Astrocyte (in vitro differentiated cells and primary cell): ENCODE measurements at regions not wholly inside any gene's neighbourhood (a gene's known extent, or its start where the extent isn't known, plus 50 kb on each side); places are given as distances from the start of the nearest gene placed in this dataset.

Experiments
- CTCF ChIP-seq: IDR thresholded peaks from 2 replicates; pipeline ENCODE4 v1.5.1; 2011; ENCODE audit warnings: low read depth, mild to moderate bottlenecking, inconsistent platforms, low read length, moderate library complexity; ENCODE audit not compliant: insufficient read depth
- EZH2 ChIP-seq: IDR thresholded peaks from 2 replicates; pipeline ENCODE4 v1.6.1; 2012; ENCODE audit warnings: mild to moderate bottlenecking, low read length, inconsistent platforms; ENCODE audit not compliant: insufficient read depth

GRCh38 chr9:87011551-87011950, 64.2 kb upstream of the GAS1 start:
- TF ChIP-seq CTCF (no peak), EZH2 (no peak)
